HUES48 (cell line): ENCODE measurements at regions not wholly inside any gene's neighbourhood (a gene's known extent, or its start where the extent isn't known, plus 50 kb on each side); places are given as distances from the start of the nearest gene placed in this dataset.

Source experiments
- H3K27ac ChIP-seq: one replicate; pipeline ENCODE4 v1.7.0; 2013; ENCODE audit warnings: low read depth, low read length, inconsistent platforms
- H3K27me3 ChIP-seq: 2 replicates; pipeline ENCODE4 v1.6.1; 2013; ENCODE audit warnings: mild to moderate bottlenecking, low read length; ENCODE audit not compliant: control insufficient read depth, insufficient read depth
- H3K36me3 ChIP-seq: 2 replicates; pipeline ENCODE4 v1.6.1; 2013; ENCODE audit warnings: low read length; ENCODE audit not compliant: control insufficient read depth, insufficient read depth
- H3K4me1 ChIP-seq: 2 replicates; pipeline ENCODE4 v1.6.1; 2013; ENCODE audit warnings: mild to moderate bottlenecking, low read length; ENCODE audit not compliant: control insufficient read depth, insufficient read depth
- H3K4me3 ChIP-seq: 2 replicates; pipeline ENCODE4 v1.5.1; 2013; ENCODE audit warnings: mild to moderate bottlenecking, low read depth, low read length
- H3K9ac ChIP-seq: 2 replicates; pipeline ENCODE4 v1.6.1; 2013; ENCODE audit warnings: mild to moderate bottlenecking, low read depth, low read length, moderate library complexity
- H3K9me3 ChIP-seq: 2 replicates; pipeline ENCODE4 v1.6.1; 2013; ENCODE audit warnings: low read length; ENCODE audit not compliant: control insufficient read depth, insufficient read depth

DNA sequence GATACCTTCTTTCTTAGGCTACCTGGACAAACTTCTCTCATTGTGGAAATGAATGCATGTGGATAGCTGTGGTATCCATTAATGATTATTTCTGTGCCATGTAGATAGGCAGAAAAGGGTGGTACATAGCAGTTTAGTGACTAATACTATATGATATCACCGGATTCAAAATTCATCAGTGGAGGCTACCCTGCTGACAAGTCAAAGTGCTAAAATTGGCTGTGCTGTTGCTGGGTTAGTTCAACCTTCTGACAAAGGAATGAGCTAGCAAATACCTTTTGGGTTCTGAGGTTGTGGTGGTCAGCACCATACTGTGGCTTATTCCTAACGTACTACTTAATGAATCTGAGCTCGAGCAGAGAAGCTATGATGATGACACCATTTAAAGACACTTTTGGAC lies 109.1 kb downstream of the TFAP2B start:
- H3K4me3 ChIP-seq: no peak overlapping the region
- H3K27me3 ChIP-seq: no peaks in the 10 kb centered on the region
- H3K9me3 ChIP-seq: no peaks in the 10 kb centered on the region
- H3K27ac ChIP-seq: no peak overlapping the region
- no peak overlapping the region for H3K9ac ChIP-seq
- no peaks in the 10 kb centered on the region for H3K36me3 ChIP-seq
- H3K4me1 ChIP-seq: peaks cover 9% of the 10 kb centered on the region; the same call in 1 of the 2 replicates

GRCh38 chr6:50929323-50929722 lies 110.7 kb downstream of the TFAP2B start:
- no peaks in the 10 kb centered on the region for H3K27me3 ChIP-seq
- no peak overlapping the region for H3K27ac ChIP-seq
- H3K4me3 ChIP-seq: no peak overlapping the region

DNA sequence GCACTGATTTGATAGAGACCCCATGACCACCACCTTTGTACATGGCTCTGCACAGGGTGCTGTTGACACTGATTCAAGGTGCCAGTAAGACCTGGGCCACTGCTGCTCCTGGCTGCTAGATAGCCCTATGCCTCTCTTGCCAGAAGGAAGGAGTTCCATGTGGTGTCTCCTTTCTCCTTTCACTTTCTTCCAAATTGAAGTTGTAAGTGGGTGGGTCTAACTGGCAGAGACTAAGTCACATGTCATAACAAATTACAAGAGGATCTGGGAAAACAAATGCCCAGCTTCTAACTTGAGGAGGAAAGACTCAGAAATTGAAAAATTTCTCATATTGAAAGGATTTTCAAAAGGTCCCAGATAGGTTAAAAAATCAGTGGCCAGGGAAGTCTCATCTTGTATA lies 116.8 kb downstream of the TFAP2B start:
- Histone ChIP-seq H3K27me3 (no peaks in the 10 kb centered on the region), H3K27ac (no peak overlapping the region), H3K4me1 (no peaks in the 10 kb centered on the region), H3K36me3 (no peaks in the 10 kb centered on the region), H3K9ac (no peak overlapping the region), H3K4me3 (no peak overlapping the region), H3K9me3 (no peaks in the 10 kb centered on the region)

More at GRCh38 chr6:50929323-50929722, 110.7 kb downstream of the TFAP2B start:
- Histone ChIP-seq H3K9ac (no peak overlapping the region), H3K9me3 (no peaks in the 10 kb centered on the region), H3K4me1 (0 out of 2 replicates have a peak, but pooled peaks cover 4% of the 10 kb centered on the region), H3K36me3 (no peaks in the 10 kb centered on the region)

- Histone ChIP-seq H3K36me3 (no peaks in the 10 kb centered on the region), H3K9me3 (no peaks in the 10 kb centered on the region), H3K27me3 (no peaks in the 10 kb centered on the region), H3K4me1 (no peaks in the 10 kb centered on the region), H3K27ac (no peak overlapping the region), H3K9ac (no peak overlapping the region), H3K4me3 (no peak overlapping the region)
Measured at GRCh38 chr6:50936277-50936681, 117.6 kb downstream of the TFAP2B start.

DNA sequence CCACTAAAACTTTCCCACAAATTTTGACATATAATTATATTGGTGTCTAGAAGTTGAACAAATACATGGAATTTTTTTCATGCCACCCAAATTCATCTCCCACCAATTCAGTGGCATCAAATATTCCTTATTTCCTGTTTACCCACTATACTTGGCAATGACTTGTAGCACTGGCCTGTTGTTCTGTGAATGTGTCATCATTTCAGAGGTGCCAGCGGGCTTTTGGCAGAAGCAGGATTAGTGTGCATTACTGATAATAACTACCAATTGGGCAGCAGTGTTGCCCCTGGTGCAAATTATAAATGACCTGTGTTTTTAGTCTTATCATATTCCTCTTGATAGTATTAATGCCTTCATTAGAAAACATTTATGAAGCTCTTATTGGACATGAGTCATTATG lies 121.3 kb downstream of the TFAP2B start:
- no peak overlapping the region for H3K9ac ChIP-seq
- H3K4me1 ChIP-seq: no peaks in the 10 kb centered on the region
- no peak overlapping the region for H3K27ac ChIP-seq
- no peaks in the 10 kb centered on the region for H3K9me3 ChIP-seq
- no peaks in the 10 kb centered on the region for H3K36me3 ChIP-seq
- no peak overlapping the region for H3K4me3 ChIP-seq
- no peaks in the 10 kb centered on the region for H3K27me3 ChIP-seq

DNA sequence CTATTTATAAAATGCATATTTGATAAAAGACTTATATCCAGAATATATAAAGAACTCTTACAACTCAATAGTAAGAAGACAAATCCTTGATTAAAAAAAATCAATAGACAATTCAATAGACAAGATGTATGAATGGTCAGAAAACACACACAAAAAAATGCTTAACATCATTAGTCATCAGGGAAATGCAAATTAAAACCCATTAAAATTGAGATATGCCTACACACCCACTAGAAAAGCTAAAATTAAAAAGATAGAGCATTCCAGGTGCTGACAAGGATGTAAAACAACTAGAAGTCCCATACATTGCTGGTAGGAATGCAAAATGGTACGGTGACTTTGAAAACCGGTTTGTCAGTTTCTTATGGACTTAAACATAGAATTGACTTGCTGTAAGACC lies 127.1 kb downstream of the TFAP2B start:
- H3K9me3 ChIP-seq: no peaks in the 10 kb centered on the region
- H3K27me3 ChIP-seq: no peaks in the 10 kb centered on the region

GRCh38 chr6:50952092-50952907 lies 133.6 kb downstream of the TFAP2B start:
- H3K9me3 ChIP-seq: no peaks in the 10 kb centered on the region
- H3K36me3 ChIP-seq: no peaks in the 10 kb centered on the region
- H3K27ac ChIP-seq: peak overlapping the region; percentile 70
- H3K4me1 ChIP-seq: peaks cover 18% of the 10 kb centered on the region
- no peak overlapping the region for H3K4me3 ChIP-seq
- H3K9ac ChIP-seq: no peak overlapping the region
- no peaks in the 10 kb centered on the region for H3K27me3 ChIP-seq

More for the DNA sequence above, 127.1 kb downstream of the TFAP2B start:
- Histone ChIP-seq H3K9ac (no peak overlapping the region), H3K4me3 (no peak overlapping the region), H3K4me1 (no peaks in the 10 kb centered on the region), H3K27ac (no peak overlapping the region), H3K36me3 (no peaks in the 10 kb centered on the region)

DNA sequence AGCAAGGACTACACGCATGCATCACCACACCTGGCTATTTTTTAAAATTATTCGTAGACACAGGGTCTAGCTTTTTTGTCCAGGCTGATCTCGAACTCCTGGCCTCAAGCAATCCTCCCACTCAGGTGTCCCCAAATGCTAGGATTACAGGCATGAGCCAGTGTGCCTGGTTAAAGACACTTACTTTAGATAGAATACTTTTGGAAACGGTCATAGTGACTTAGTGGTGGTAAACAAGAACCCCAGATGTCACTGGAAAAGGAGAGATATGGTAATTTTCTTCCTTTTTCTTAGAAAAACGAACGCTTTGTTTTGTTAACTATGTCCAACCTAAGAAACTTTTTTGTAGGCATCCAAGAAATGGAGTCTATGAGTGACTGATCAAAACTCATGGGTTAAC lies 137.3 kb downstream of the TFAP2B start:
- no peaks in the 10 kb centered on the region for H3K27me3 ChIP-seq
- no peaks in the 10 kb centered on the region for H3K9me3 ChIP-seq
- no peak overlapping the region for H3K27ac ChIP-seq
- H3K4me3 ChIP-seq: no peak overlapping the region
- H3K36me3 ChIP-seq: no peaks in the 10 kb centered on the region
- peaks cover 18% of the 10 kb centered on the region for H3K4me1 ChIP-seq
- no peak overlapping the region for H3K9ac ChIP-seq

DNA sequence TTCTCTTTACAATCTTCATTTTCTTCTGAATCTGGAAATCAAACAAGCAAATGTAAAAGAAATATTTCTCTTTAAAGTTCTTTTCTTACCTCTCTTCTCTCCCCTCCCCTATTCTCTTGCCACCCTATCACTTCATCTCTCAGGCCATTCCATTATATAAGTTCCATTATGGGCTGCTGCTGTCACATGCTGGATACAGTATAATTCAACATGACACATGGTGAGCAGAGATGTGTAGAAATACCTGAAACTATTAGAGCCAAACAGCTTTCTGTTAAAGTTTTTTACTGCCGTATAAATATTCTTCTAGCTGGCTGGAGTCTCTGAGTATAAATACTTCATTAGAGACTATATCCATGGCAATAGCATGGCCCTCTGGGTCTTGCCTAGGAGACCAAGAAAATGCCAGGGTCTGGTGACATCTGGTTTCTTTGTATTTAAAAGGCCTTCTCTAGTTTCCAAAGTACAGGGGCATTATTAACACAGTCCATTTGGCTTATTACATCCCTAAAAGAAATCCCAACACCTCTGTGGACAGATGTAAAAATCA lies 139.6 kb downstream of the TFAP2B start:
- Histone ChIP-seq H3K27me3 (no peaks in the 10 kb centered on the region), H3K9me3 (no peaks in the 10 kb centered on the region), H3K27ac (no peak overlapping the region), H3K4me1 (no peaks in the 10 kb centered on the region), H3K9ac (no peak overlapping the region), H3K4me3 (no peak overlapping the region), H3K36me3 (no peaks in the 10 kb centered on the region)

DNA sequence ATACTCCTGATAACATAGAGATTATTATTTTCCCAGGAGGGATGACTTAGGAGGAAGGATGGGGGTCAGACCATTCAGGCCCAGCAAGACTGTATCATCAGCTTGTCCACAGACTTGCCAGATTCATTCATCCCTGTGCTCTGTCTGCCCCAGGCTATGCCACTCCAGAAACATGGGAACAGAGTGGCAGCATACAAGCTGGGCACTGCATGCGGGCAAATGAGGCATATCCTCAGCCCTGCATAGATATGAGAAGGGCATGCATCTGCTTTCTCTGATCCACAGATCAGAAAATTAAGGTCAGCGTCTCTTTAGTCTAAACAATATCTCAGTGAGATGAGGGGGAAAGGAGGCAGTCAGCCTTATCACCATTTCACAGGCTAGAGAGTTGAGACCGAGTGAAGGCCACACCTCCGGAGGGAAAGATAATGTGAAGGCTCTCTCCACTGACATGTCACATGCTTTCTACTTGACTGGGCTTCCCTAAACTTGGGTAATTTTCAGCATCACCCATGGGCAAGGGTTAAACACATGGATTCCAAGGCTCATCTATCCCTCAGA lies 140.5 kb downstream of the TFAP2B start:
- Histone ChIP-seq H3K4me1 (no peaks in the 10 kb centered on the region), H3K9me3 (no peaks in the 10 kb centered on the region), H3K4me3 (no peak overlapping the region), H3K9ac (no peak overlapping the region), H3K27ac (no peak overlapping the region), H3K27me3 (no peaks in the 10 kb centered on the region), H3K36me3 (no peaks in the 10 kb centered on the region)

- Histone ChIP-seq H3K9me3 (no peaks in the 10 kb centered on the region), H3K36me3 (no peaks in the 10 kb centered on the region), H3K27me3 (no peaks in the 10 kb centered on the region), H3K27ac (no peak overlapping the region), H3K4me1 (no peaks in the 10 kb centered on the region), H3K4me3 (no peak overlapping the region), H3K9ac (no peak overlapping the region)
Measured at GRCh38 chr6:50961611-50962010, 142.9 kb downstream of the TFAP2B start.
